T-cell (primary cell): ENCODE measurements at regions not wholly inside any gene's neighbourhood (a gene's known extent, or its start where the extent isn't known, plus 50 kb on each side); places are given as distances from the start of the nearest gene placed in this dataset.

Experiments
- ATAC-seq, 4 experiments: fragments of 200-7000 bp in 3 of 4; fragments of 150-1000 bp in 1 of 4; cut with Tn5 transposase; replicated peaks in 1 of 4; 1 replicate in 3 of 4; 2 replicates in 1 of 4; pipeline ENCODE4 v1.10.0; 2021; ENCODE audit warnings: moderate library complexity in 3 of 4, mild to moderate bottlenecking in 2 of 4, moderate number of reproducible peaks in 1 of 4
- CTCF ChIA-PET, 2 donors: fragments of 300-600 bp; sonication (Branson Sonifier 250); formaldehyde crosslinking; loops; one replicate each; lab custom pipeline; 2022; ENCODE audit warnings: antibody characterized with exemption in 2 of 2; lab: Charles Lee
- POLR2A ChIA-PET, 2 donors: fragments of 300-600 bp; sonication (Branson Sonifier 250); formaldehyde crosslinking; loops; one replicate each; lab custom pipeline; 2022; ENCODE audit warnings: antibody characterized with exemption in 2 of 2; lab: Charles Lee
- DNase-seq, 35 experiments: peaks; one replicate each; pipeline versions ENCODE4 v3.0.0 to v3.0.0-alpha.2; 2013 to 2023
- H3K27ac ChIP-seq: one replicate; pipeline ENCODE4 v1.5.1; 2013; ENCODE audit warnings: low read length
- H3K27me3 ChIP-seq, 2 experiments: replicated peaks in 1 of 2; 1 replicate in 1 of 2; 2 replicates in 1 of 2; pipeline versions ENCODE4 v1.6.1 to v1.7.0; 2013; ENCODE audit warnings: low read length in 1 of 2, mixed read lengths in 1 of 2; ENCODE audit not compliant: control insufficient read depth in 2 of 2, insufficient read depth in 2 of 2; ENCODE audit errors: extremely low read depth in 1 of 2
- H3K36me3 ChIP-seq, 2 donors: 1 replicate in 1 of 2; 2 replicates in 1 of 2; pipeline versions ENCODE4 v1.6.1 to v1.7.0; 2013; ENCODE audit warnings: low read length in 1 of 2; ENCODE audit not compliant: control insufficient read depth in 2 of 2, insufficient read depth in 1 of 2; ENCODE audit errors: extremely low read depth in 1 of 2
- H3K4me1 ChIP-seq, 2 experiments: 1 replicate in 1 of 2; 2 replicates in 1 of 2; pipeline versions ENCODE4 v1.6.1 to v1.7.0; 2013; ENCODE audit warnings: low read length in 2 of 2, mixed read lengths in 1 of 2; ENCODE audit not compliant: insufficient read depth in 2 of 2, control insufficient read depth in 1 of 2; ENCODE audit errors: extremely low read depth in 1 of 2
- H3K4me3 ChIP-seq, 2 donors: 1 replicate in 1 of 2; 2 replicates in 1 of 2; pipeline versions ENCODE4 v1.5.1 to v1.7.0; 2013; ENCODE audit warnings: mild to moderate bottlenecking in 2 of 2, low read length in 1 of 2, moderate library complexity in 1 of 2; ENCODE audit not compliant: control insufficient read depth in 1 of 2; ENCODE audit errors: extremely low read depth in 1 of 2
- H3K9me3 ChIP-seq: 2 replicates; pipeline ENCODE4 v1.7.0; 2013
- H3K27ac Mint-ChIP-seq, 2 donors: one replicate each; pipeline ENCODE4 v1.8.0; 2020 to 2021; ENCODE audit warnings: mild to moderate bottlenecking in 2 of 2, mixed read lengths in 2 of 2
- H3K27me3 Mint-ChIP-seq, 2 donors: one replicate each; pipeline ENCODE4 v1.8.0; 2021 to 2022; ENCODE audit warnings: mixed read lengths in 2 of 2
- H3K36me3 Mint-ChIP-seq: one replicate; pipeline ENCODE4 v1.8.0; 2021; ENCODE audit warnings: mixed read lengths
- H3K4me1 Mint-ChIP-seq, 3 donors: one replicate each; pipeline ENCODE4 v1.8.0; 2020 to 2022; ENCODE audit warnings: mixed read lengths in 3 of 3, mild to moderate bottlenecking in 1 of 3
- H3K4me3 Mint-ChIP-seq, 3 donors: one replicate each; pipeline ENCODE4 v1.8.0; 2020 to 2022; ENCODE audit warnings: mild to moderate bottlenecking in 3 of 3, mixed read lengths in 3 of 3, moderate library complexity in 3 of 3
- H3K9me3 Mint-ChIP-seq, 3 donors: one replicate each; pipeline ENCODE4 v1.8.0; 2020 to 2022; ENCODE audit warnings: mixed read lengths in 3 of 3
- WGBS: methylation state at CpG from one replicate; pipeline ENCODE4 v1.1.5; 2013; ENCODE audit warnings: missing lambda C conversion rate; ENCODE audit not compliant: insufficient coverage; 5-methylcytosine and 5-hydroxymethylcytosine counted together

DNA sequence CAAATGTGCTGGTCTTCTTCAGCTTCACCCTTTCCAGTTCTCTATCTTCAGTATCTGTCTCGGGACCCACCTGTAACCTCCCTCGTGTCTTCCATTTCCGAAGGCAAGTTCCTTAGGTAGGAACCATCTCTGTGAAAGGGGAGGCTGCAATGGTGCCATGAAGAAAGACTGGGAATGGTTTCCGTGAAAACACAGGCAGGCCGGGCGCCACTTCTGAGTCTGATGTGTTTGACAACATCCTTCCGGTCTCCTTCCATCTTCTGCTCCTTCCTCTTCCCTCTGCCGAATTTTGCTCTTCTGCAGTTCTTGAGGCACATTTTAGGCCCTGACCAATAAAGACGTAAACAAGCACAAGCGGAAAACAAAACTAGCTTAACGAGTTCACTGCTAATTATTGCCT, 328.0 kb downstream of the THBS2 start:
- no peaks in the 10 kb centered on the region for H3K4me1 ChIP-seq
- WGBS = 88% methylated on average over 8 of the region's 11 CpGs
- CTCF ChIA-PET = no interaction called here
- no peak overlapping the region for H3K27ac ChIP-seq
- no peak overlapping the region for H3K4me3 ChIP-seq
- no peak overlapping the region for H3K4me3 Mint-ChIP-seq
- H3K36me3 ChIP-seq = no peaks in the 10 kb centered on the region
- no peaks in the 10 kb centered on the region for H3K36me3 Mint-ChIP-seq
- no peaks in the 10 kb centered on the region for H3K9me3 ChIP-seq
- H3K4me1 Mint-ChIP-seq = no peaks in the 10 kb centered on the region
- H3K27me3 Mint-ChIP-seq = peaks cover 8 to 18% of the 10 kb centered on the region in 2 donors
- peaks cover 0 to 3% (median 0%) of the 10 kb centered on the region in 3 donors for H3K9me3 Mint-ChIP-seq
- H3K27ac Mint-ChIP-seq = no peak overlapping the region
- peaks cover 0 to 18% of the 10 kb centered on the region in 2 experiments for H3K27me3 ChIP-seq
- DNase-seq (no peak), ATAC-seq (no peak)
- POLR2A ChIA-PET = no interaction called here

DNA sequence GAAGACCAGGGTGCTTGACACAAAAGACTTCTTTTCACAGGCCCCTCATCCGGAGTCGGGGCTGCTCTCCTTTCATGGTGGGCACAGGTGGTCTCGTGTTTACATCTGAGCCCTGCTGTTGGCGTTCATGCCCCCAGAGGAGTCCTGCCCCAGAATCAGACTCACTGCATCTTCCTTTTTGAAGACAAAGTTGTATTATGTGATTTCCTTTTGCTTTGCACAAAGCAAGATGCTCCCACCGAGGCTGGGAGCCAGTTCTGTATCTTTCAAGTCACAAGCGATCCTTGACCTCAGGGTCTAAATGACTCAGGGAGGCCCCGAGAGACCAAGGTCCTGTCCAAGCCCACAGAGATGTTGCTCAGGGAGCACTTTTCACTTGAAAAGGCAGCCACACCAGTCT, 330.5 kb downstream of the THBS2 start:
- Histone ChIP-seq H3K4me1 (no peaks in the 10 kb centered on the region), H3K36me3 (no peaks in the 10 kb centered on the region), H3K9me3 (no peaks in the 10 kb centered on the region), H3K27ac (no peak overlapping the region), H3K4me3 (no peak overlapping the region), H3K27me3 (peaks cover 0 to 17% of the 10 kb centered on the region in 2 experiments)
- peaks cover 10 to 21% of the 10 kb centered on the region in 2 donors for H3K27me3 Mint-ChIP-seq
- WGBS = 80% methylated on average over 7 of the region's 7 CpGs
- no peak overlapping the region for H3K4me3 Mint-ChIP-seq
- CTCF ChIA-PET = no interaction called here
- DNase-seq = no peak
- no peaks in the 10 kb centered on the region for H3K36me3 Mint-ChIP-seq
- ATAC-seq = no peak
- H3K4me1 Mint-ChIP-seq = no peaks in the 10 kb centered on the region
- POLR2A ChIA-PET = no interaction called here
- no peaks in the 10 kb centered on the region for H3K9me3 Mint-ChIP-seq
- no peak overlapping the region for H3K27ac Mint-ChIP-seq

DNA sequence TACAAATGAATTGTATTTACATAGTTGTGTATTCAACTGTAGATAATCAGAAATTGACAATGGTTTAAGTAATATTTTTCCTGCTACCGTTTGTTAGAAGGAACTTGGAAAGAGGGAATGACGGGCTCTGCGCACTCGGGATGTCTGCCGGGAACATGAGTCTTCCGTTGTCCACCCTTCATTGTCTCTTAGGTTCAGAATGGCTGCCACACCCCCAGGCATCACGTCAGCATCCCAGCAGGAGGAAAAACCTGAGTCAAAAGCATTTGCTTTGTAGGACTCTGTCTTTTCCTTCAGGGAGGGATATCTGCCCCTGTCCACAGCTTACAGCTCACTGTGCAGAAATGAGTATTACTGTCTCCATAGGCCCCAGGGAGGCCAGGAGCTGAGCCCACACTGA, 331.2 kb downstream of the THBS2 start:
- Histone ChIP-seq H3K27me3 (peaks cover 0 to 18% of the 10 kb centered on the region in 2 experiments), H3K9me3 (no peaks in the 10 kb centered on the region), H3K36me3 (no peaks in the 10 kb centered on the region), H3K4me3 (no peak overlapping the region), H3K4me1 (no peaks in the 10 kb centered on the region), H3K27ac (no peak overlapping the region)
- CTCF ChIA-PET = interaction anchor here in 1 of 2 donors (0.7 kb wide), 1 partner anchor 14 kb away, joined by 4 read pairs; no protein-coding TSS in a partner anchor
- DNase-seq (no peak), ATAC-seq (no peak)
- WGBS = 100% methylated on average over 2 of the region's 7 CpGs
- Mint-ChIP-seq H3K9me3 (no peaks in the 10 kb centered on the region), H3K4me1 (no peaks in the 10 kb centered on the region), H3K27me3 (peaks cover 14 to 17% of the 10 kb centered on the region in 2 donors), H3K36me3 (no peaks in the 10 kb centered on the region), H3K27ac (no peak overlapping the region), H3K4me3 (no peak overlapping the region)
- POLR2A ChIA-PET = no interaction called here

DNA sequence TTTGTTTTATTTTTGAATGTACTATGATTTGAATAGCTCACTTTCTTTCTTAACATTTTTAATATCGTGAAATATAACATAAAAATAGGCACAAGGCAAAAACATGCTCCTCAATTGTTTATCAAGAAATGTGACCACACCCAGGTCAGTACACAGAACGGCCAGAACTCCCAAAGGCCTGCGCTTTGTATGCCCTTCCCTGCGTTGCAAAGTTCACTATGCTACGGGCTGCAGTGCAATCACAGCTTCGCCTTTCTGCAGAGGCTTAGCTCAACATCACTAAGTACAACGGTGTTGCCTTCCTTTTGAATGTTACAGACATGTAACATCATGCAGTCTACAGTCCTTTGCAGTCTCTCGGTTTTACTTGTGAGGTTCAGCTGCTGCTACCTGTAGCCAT, 333.4 kb downstream of the THBS2 start:
- Mint-ChIP-seq H3K27me3 (peaks cover 6 to 9% of the 10 kb centered on the region in 2 donors), H3K4me3 (no peak overlapping the region), H3K4me1 (no peaks in the 10 kb centered on the region), H3K27ac (no peak overlapping the region), H3K36me3 (no peaks in the 10 kb centered on the region), H3K9me3 (no peaks in the 10 kb centered on the region)
- no peak overlapping the region for H3K4me3 ChIP-seq
- POLR2A ChIA-PET = interaction anchor here in 1 of 2 donors (0.5 kb wide), 1 partner anchor 42 kb away, joined by 3 read pairs; no protein-coding TSS in a partner anchor
- H3K9me3 ChIP-seq = no peaks in the 10 kb centered on the region
- H3K36me3 ChIP-seq = no peaks in the 10 kb centered on the region
- peaks cover 0 to 12% of the 10 kb centered on the region in 2 experiments for H3K27me3 ChIP-seq
- no peaks in the 10 kb centered on the region for H3K4me1 ChIP-seq
- DNase-seq (no peak), ATAC-seq (no peak)
- no peak overlapping the region for H3K27ac ChIP-seq
- 85% methylated on average over 7 of the region's 8 CpGs for WGBS
- CTCF ChIA-PET = no interaction called here

DNA sequence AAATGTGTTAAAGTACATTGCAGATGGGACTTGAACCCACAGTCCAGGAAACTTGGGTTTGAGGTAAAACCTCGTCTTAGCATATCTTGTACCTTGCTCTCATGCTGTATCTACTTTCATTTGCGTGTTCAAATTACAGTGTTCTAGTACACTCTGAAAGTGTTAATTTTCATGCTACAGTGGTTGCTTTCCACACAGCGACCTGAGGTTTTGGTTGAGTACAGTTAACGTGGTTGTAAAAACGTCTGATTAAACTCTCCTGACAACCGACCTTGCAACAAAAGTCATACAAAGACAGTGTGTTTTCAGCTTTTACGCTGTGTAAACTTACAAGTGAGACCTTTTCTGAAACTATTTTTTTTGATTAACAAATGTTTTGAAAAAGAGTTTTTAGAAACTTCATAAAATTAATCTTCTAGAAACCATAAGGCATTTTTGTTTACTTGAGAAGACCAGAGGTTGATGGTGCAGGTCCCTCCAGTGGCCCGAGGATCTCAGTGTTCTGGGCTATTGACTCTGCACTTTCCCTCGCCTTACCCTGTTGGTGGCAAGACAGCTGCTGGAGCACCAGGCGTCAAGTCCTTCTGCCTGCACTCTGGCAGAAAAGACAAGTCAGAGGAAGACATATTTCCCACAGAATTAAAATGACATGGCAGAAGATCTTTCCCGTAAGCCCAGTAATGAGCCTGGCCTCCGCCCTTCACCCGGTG, 334.0 kb downstream of the THBS2 start:
- peaks cover 0 to 15% of the 10 kb centered on the region in 2 experiments for H3K27me3 ChIP-seq
- Mint-ChIP-seq H3K4me3 (no peak overlapping the region), H3K36me3 (no peaks in the 10 kb centered on the region), H3K9me3 (no peaks in the 10 kb centered on the region), H3K27ac (no peak overlapping the region), H3K27me3 (peaks cover 11 to 14% of the 10 kb centered on the region in 2 donors), H3K4me1 (no peaks in the 10 kb centered on the region)
- ATAC-seq = no peak
- no peak overlapping the region for H3K27ac ChIP-seq
- no peaks in the 10 kb centered on the region for H3K36me3 ChIP-seq
- H3K4me1 ChIP-seq = no peaks in the 10 kb centered on the region
- 88% methylated on average over 5 of the region's 13 CpGs for WGBS
- DNase-seq = no peak
- no peak overlapping the region for H3K4me3 ChIP-seq
- H3K9me3 ChIP-seq = no peaks in the 10 kb centered on the region
- ChIA-PET POLR2A (interaction anchor here in 1 of 2 donors (0.5 kb wide), 1 partner anchor 41 kb away, joined by 3 read pairs; no protein-coding TSS in a partner anchor), CTCF (no interaction called here)

DNA sequence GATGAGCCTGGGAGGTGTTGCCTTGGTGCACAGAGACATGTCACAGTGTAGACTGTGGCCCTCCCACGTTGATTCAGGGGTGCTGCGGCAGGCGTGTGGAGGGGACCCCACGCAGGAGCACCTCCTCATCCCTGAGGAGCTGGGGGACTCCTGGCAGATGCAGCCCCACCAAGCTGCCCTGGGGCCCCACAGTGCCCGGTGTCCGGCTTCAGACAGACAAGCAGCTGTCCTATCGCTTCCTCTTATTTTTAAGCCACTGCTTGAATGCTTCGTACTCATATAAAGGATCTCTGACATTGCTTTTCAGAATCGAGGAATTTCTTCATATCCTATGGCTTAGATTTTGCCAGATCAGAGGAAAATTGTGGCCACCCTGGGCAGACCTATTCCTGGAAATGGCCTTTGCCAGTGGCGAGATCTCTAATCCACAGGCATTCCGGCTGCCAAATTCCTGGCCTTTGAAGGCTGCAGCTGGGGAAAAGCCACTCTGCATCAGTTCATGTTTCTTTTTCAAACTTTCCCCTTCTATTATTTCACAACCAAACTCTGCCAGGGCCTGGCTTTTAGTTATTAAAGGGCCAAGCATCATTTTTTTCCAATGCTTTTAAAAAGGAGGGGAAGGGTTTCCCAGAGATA, 337.0 kb downstream of the THBS2 start:
- ChIA-PET CTCF (no interaction called here), POLR2A (no interaction called here)
- Histone ChIP-seq H3K27ac (no peak overlapping the region), H3K4me3 (no peak overlapping the region), H3K27me3 (peaks cover 0 to 16% of the 10 kb centered on the region in 2 experiments), H3K4me1 (no peaks in the 10 kb centered on the region), H3K36me3 (no peaks in the 10 kb centered on the region), H3K9me3 (no peaks in the 10 kb centered on the region)
- peaks cover 17 to 22% of the 10 kb centered on the region in 2 donors for H3K27me3 Mint-ChIP-seq
- no peak for DNase-seq
- 62% methylated on average over 10 of the region's 11 CpGs for WGBS
- no peak overlapping the region for H3K4me3 Mint-ChIP-seq
- no peaks in the 10 kb centered on the region for H3K9me3 Mint-ChIP-seq
- no peaks in the 10 kb centered on the region for H3K4me1 Mint-ChIP-seq
- H3K36me3 Mint-ChIP-seq = no peaks in the 10 kb centered on the region
- no peak overlapping the region for H3K27ac Mint-ChIP-seq
- ATAC-seq = no peak
